ENCODE measurements at regions not wholly inside any gene's neighbourhood (a gene's known extent, or its start where the extent isn't known, plus 50 kb on each side); places are given as distances from the start of the nearest gene placed in this dataset.

DNA sequence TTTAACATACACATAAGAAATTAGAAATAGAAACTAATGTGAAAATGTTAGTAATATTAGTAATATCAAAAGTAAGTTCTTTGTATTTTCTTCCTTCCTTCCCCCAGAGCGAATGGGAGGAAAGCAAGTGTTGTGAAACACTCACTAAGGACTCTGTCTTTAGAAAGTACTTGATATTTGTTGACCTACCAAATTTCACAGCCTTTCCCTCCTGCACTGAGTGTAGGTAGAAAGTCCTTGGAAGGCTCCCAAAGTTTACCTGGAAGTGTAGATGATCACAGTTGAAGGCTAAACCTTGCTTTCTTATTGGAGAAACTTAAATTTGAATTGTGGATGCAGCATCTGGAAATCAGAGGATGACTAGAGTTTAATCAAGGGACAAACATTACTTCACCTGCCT is 1459.5 kb upstream of the SPRY2 start (continued):
- TF ChIP-seq, protein P1, sequence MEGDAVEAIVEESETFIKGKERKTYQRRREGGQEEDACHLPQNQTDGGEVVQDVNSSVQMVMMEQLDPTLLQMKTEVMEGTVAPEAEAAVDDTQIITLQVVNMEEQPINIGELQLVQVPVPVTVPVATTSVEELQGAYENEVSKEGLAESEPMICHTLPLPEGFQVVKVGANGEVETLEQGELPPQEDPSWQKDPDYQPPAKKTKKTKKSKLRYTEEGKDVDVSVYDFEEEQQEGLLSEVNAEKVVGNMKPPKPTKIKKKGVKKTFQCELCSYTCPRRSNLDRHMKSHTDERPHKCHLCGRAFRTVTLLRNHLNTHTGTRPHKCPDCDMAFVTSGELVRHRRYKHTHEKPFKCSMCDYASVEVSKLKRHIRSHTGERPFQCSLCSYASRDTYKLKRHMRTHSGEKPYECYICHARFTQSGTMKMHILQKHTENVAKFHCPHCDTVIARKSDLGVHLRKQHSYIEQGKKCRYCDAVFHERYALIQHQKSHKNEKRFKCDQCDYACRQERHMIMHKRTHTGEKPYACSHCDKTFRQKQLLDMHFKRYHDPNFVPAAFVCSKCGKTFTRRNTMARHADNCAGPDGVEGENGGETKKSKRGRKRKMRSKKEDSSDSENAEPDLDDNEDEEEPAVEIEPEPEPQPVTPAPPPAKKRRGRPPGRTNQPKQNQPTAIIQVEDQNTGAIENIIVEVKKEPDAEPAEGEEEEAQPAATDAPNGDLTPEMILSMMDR (tag by site-specific recombination; IDR thresholded peaks at IDR 0.05): no peak
- TF ChIP-seq, protein P2, sequence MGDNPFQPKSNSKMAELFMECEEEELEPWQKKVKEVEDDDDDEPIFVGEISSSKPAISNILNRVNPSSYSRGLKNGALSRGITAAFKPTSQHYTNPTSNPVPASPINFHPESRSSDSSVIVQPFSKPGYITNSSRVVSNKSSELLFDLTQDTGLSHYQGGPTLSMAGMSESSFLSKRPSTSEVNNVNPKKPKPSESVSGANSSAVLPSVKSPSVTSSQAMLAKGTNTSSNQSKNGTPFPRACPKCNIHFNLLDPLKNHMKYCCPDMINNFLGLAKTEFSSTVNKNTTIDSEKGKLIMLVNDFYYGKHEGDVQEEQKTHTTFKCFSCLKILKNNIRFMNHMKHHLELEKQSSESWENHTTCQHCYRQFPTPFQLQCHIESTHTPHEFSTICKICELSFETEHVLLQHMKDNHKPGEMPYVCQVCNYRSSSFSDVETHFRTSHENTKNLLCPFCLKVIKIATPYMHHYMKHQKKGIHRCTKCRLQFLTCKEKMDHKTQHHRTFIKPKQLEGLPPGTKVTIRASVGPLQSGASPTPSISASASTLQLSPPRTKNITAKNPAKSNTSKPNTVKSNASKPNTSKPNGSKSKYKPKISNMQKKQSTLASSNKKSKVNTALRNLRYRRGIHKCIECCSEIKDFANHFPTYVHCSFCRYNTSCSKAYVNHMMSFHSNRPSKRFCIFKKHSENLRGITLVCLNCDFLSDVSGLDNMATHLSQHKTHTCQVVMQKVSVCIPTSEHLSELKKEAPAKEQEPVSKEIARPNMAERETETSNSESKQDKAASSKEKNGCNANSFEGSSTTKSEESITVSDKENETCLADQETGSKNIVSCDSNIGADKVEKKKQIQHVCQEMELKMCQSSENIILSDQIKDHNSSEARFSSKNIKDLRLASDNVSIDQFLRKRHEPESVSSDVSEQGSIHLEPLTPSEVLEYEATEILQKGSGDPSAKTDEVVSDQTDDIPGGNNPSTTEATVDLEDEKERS (tag by site-specific recombination; IDR thresholded peaks at IDR 0.05): no peak

DNA sequence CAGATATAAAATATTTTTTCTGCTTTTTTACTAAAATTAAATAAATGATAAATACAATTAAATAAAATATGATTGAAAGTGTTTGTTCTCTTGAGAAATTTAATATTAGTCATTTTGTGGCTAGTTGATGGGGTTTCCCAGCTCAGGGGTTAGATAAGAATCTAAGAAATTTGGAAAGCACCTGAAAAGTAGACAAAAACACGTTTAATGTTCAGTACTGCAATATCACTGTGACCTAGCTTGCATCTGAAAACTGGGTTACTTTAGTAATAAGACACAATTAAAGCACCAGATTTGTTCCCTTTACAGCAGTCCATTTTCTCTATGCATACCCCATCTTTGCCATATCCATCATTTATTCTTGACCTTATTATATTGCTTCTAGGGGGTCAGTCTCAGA is 1454.8 kb upstream of the SPRY2 start:
- no peaks in the 10 kb centered on the region for H3K9me3 ChIP-seq (ENCODE audit: control insufficient read depth, insufficient read depth, low read depth, low read length)
- H3K4me1 ChIP-seq (ENCODE audit: control insufficient read depth, insufficient read depth, low read length): no peaks in the 10 kb centered on the region
- POLR2A ChIA-PET: no interaction called here
- no peak overlapping the region for H3K27ac ChIP-seq (ENCODE audit: extremely low read depth, low read depth, low read length)
- H3K36me3 ChIP-seq (ENCODE audit: control insufficient read depth in 2 of 2, insufficient read depth in 1 of 2, low read length in 2 of 2): no peaks in the 10 kb centered on the region
- no peak overlapping the region for H3K4me3 ChIP-seq (ENCODE audit: low read depth, low read length)
- CTCF ChIA-PET: no interaction called here
- TF ChIP-seq ZNF426 (tag by site-specific recombination; IDR thresholded peaks at IDR 0.05): no peak
- no peak for TF ChIP-seq RBAK (tag by site-specific recombination; IDR thresholded peaks at IDR 0.05)

DNA sequence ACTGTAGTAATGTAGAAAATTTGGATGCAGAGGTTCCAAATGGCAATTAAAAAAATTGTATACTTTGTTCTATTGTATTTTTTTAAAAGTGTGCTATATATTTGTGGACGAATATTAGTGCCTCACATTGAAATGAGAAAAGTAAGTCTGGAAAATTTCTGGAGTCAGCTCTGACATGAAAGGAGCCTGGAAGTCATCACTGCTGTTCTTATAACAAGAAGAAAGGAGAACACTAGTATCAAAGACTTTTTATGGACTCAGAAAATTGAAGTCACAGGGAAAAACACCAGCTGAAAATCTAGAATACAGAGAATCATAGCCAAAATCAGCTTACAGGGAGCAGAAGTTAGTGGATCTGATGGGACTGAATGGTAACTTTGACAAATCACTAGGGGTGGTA is 1450.7 kb upstream of the SPRY2 start:
- Histone ChIP-seq H3K36me3 (ENCODE audit: control insufficient read depth in 2 of 2, insufficient read depth in 1 of 2, low read length in 2 of 2) (no peaks in the 10 kb centered on the region), H3K4me1 (ENCODE audit: control insufficient read depth, insufficient read depth, low read length) (no peaks in the 10 kb centered on the region), H3K27ac (ENCODE audit: extremely low read depth, low read depth, low read length) (no peak overlapping the region), H3K9me3 (ENCODE audit: control insufficient read depth, insufficient read depth, low read depth, low read length) (no peaks in the 10 kb centered on the region), H3K4me3 (ENCODE audit: low read depth, low read length) (no peak overlapping the region)
- TF ChIP-seq, protein P3, sequence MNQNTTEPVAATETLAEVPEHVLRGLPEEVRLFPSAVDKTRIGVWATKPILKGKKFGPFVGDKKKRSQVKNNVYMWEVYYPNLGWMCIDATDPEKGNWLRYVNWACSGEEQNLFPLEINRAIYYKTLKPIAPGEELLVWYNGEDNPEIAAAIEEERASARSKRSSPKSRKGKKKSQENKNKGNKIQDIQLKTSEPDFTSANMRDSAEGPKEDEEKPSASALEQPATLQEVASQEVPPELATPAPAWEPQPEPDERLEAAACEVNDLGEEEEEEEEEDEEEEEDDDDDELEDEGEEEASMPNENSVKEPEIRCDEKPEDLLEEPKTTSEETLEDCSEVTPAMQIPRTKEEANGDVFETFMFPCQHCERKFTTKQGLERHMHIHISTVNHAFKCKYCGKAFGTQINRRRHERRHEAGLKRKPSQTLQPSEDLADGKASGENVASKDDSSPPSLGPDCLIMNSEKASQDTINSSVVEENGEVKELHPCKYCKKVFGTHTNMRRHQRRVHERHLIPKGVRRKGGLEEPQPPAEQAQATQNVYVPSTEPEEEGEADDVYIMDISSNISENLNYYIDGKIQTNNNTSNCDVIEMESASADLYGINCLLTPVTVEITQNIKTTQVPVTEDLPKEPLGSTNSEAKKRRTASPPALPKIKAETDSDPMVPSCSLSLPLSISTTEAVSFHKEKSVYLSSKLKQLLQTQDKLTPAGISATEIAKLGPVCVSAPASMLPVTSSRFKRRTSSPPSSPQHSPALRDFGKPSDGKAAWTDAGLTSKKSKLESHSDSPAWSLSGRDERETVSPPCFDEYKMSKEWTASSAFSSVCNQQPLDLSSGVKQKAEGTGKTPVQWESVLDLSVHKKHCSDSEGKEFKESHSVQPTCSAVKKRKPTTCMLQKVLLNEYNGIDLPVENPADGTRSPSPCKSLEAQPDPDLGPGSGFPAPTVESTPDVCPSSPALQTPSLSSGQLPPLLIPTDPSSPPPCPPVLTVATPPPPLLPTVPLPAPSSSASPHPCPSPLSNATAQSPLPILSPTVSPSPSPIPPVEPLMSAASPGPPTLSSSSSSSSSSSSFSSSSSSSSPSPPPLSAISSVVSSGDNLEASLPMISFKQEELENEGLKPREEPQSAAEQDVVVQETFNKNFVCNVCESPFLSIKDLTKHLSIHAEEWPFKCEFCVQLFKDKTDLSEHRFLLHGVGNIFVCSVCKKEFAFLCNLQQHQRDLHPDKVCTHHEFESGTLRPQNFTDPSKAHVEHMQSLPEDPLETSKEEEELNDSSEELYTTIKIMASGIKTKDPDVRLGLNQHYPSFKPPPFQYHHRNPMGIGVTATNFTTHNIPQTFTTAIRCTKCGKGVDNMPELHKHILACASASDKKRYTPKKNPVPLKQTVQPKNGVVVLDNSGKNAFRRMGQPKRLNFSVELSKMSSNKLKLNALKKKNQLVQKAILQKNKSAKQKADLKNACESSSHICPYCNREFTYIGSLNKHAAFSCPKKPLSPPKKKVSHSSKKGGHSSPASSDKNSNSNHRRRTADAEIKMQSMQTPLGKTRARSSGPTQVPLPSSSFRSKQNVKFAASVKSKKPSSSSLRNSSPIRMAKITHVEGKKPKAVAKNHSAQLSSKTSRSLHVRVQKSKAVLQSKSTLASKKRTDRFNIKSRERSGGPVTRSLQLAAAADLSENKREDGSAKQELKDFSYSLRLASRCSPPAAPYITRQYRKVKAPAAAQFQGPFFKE (tag by site-specific recombination; IDR thresholded peaks at IDR 0.05; ENCODE audit: borderline replicate concordance): no peak
- TF ChIP-seq ZNF19 (tag by site-specific recombination; IDR thresholded peaks at IDR 0.05; ENCODE audit: low read depth) (no peak), ZNF561 (tag by site-specific recombination; IDR thresholded peaks at IDR 0.05; ENCODE audit: borderline replicate concordance) (no peak), ZNF596 (tag by site-specific recombination; IDR thresholded peaks at IDR 0.05) (no peak), ZNF555 (tag by site-specific recombination; conservative IDR thresholded peaks at IDR 0.05) (no peak), MYNN (tag by site-specific recombination; IDR thresholded peaks at IDR 0.05; ENCODE audit: borderline replicate concordance) (no peak), ZNF76 (tag by site-specific recombination; IDR thresholded peaks at IDR 0.05; ENCODE audit: borderline replicate concordance, low read depth) (no peak), ZNF121 (tag by site-specific recombination; IDR thresholded peaks at IDR 0.05) (no peak), ZNF184 (tag by site-specific recombination; IDR thresholded peaks at IDR 0.05) (no peak)
- TF ChIP-seq, protein P4, sequence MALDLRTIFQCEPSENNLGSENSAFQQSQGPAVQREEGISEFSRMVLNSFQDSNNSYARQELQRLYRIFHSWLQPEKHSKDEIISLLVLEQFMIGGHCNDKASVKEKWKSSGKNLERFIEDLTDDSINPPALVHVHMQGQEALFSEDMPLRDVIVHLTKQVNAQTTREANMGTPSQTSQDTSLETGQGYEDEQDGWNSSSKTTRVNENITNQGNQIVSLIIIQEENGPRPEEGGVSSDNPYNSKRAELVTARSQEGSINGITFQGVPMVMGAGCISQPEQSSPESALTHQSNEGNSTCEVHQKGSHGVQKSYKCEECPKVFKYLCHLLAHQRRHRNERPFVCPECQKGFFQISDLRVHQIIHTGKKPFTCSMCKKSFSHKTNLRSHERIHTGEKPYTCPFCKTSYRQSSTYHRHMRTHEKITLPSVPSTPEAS (tag by site-specific recombination; IDR thresholded peaks at IDR 0.05): no peak
- TF ChIP-seq, protein P5, sequence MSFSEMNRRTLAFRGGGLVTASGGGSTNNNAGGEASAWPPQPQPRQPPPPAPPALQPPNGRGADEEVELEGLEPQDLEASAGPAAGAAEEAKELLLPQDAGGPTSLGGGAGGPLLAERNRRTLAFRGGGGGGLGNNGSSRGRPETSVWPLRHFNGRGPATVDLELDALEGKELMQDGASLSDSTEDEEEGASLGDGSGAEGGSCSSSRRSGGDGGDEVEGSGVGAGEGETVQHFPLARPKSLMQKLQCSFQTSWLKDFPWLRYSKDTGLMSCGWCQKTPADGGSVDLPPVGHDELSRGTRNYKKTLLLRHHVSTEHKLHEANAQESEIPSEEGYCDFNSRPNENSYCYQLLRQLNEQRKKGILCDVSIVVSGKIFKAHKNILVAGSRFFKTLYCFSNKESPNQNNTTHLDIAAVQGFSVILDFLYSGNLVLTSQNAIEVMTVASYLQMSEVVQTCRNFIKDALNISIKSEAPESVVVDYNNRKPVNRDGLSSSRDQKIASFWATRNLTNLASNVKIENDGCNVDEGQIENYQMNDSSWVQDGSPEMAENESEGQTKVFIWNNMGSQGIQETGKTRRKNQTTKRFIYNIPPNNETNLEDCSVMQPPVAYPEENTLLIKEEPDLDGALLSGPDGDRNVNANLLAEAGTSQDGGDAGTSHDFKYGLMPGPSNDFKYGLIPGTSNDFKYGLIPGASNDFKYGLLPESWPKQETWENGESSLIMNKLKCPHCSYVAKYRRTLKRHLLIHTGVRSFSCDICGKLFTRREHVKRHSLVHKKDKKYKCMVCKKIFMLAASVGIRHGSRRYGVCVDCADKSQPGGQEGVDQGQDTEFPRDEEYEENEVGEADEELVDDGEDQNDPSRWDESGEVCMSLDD (tag by site-specific recombination; IDR thresholded peaks at IDR 0.05): no peak
- CTCF ChIA-PET: interaction anchor here (0.6 kb wide), 1 partner anchor 303 kb away, joined by 4 read pairs; no protein-coding TSS in a partner anchor
- POLR2A ChIA-PET: no interaction called here
